HepG2 (cell line): ENCODE measurements at regions not wholly inside any gene's neighbourhood (a gene's known extent, or its start where the extent isn't known, plus 50 kb on each side); places are given as distances from the start of the nearest gene placed in this dataset.

ENCODE experiments used
- ATAC-seq: fragments of 200-7000 bp; cut with Tn5 transposase; 3 replicates; pipeline ENCODE4 v1.9.1; 2020; ENCODE audit warnings: mild to moderate bottlenecking, moderate library complexity
- BruUV-seq: library from RNA; stranded (reverse); fragments of 400-500 nt; replicated peaks from 2 replicates; lab custom pipeline; 2021; lab: Mats Ljungman, UMichigan
- CTCF ChIA-PET: fragments of 300-600 bp; formaldehyde crosslinking; extraction: SDS; loops from one replicate; lab custom pipeline; 2021; ENCODE audit warnings: low total read pairs, inconsistent platforms, low intra/inter-chr PET ratio; lab: Yijun Ruan, JAX
- POLR2A ChIA-PET: fragments of 350-600 bp; sonication (Branson Sonifier 250); formaldehyde crosslinking; loops from one replicate; lab custom pipeline; 2020; ENCODE audit warnings: antibody characterized with exemption, inconsistent platforms; lab: Yijun Ruan, JAX
- DNase-seq: peaks from one replicate; pipeline ENCODE4 v3.0.0-alpha.2; 2015; ENCODE audit warnings: low spot score
- FAIRE-seq: peaks from 3 replicates; lab custom pipeline; 2011; peaks lifted over from hg19 to GRCh38; lab: Jason Lieb, UNC
- H2AFZ ChIP-seq: one replicate; pipeline ENCODE4 v1.6.1; 2011; ENCODE audit warnings: low read length, inconsistent platforms
- H3K27ac ChIP-seq: fragments of 300-600 bp; 3 replicates; pipeline ENCODE4 v1.8.0; 2011; ENCODE audit warnings: mixed run types, mild to moderate bottlenecking, mixed read lengths, low read length, inconsistent platforms; ENCODE audit not compliant: insufficient read depth; ENCODE audit errors: extremely low read length
- H3K27me3 ChIP-seq, 2 experiments: fragments of 200-600 bp in 1 of 2; 2 replicates in 1 of 2; 3 replicates in 1 of 2; pipeline versions ENCODE4 v1.6.0 to v1.8.0; 2011; ENCODE audit warnings: low read length in 2 of 2, mild to moderate bottlenecking in 2 of 2, moderate library complexity in 2 of 2, inconsistent platforms in 1 of 2; ENCODE audit not compliant: insufficient read depth in 2 of 2, control insufficient read depth in 1 of 2
- H3K36me3 ChIP-seq, 2 experiments: fragments of 200-600 bp in 1 of 2; replicated peaks in 1 of 2; 2 replicates in 1 of 2; 3 replicates in 1 of 2; pipeline versions ENCODE4 v1.5.1 to v1.8.0; 2011; ENCODE audit warnings: low read length in 2 of 2, inconsistent platforms in 1 of 2; ENCODE audit not compliant: insufficient read depth in 2 of 2, control insufficient read depth in 1 of 2
- H3K4me1 ChIP-seq: 2 replicates; pipeline ENCODE4 v1.5.1; 2012; ENCODE audit warnings: low read length, inconsistent platforms; ENCODE audit not compliant: insufficient read depth
- H3K4me2 ChIP-seq: 2 replicates; pipeline ENCODE4 v1.6.0; 2011; ENCODE audit warnings: low read depth, low read length, inconsistent platforms
- H3K4me3 ChIP-seq, 3 experiments: fragments of 200-600 bp in 1 of 3; sonication (generic), shearing (Covaris generic) in 1 of 3; replicated peaks in 1 of 3; 2 replicates each; pipeline ENCODE4 v1.5.1; 2011 to 2016; ENCODE audit warnings: low read length in 3 of 3, inconsistent platforms in 2 of 3, low read depth in 2 of 3, mild to moderate bottlenecking in 2 of 3, control low read depth in 1 of 3, mixed read lengths in 1 of 3; ENCODE audit not compliant: insufficient read depth in 1 of 3
- H3K79me2 ChIP-seq: one replicate; pipeline ENCODE4 v1.6.1; 2011; ENCODE audit warnings: low read length, inconsistent platforms; ENCODE audit not compliant: insufficient read depth
- H3K9ac ChIP-seq: 2 replicates; pipeline ENCODE4 v1.6.0; 2011; ENCODE audit warnings: mild to moderate bottlenecking, low read depth, low read length, inconsistent platforms; ENCODE audit not compliant: insufficient read depth
- H3K9me3 ChIP-seq: 2 replicates; pipeline ENCODE4 v1.5.1; 2012; ENCODE audit warnings: mild to moderate bottlenecking, low read length
- H4K20me1 ChIP-seq: 2 replicates; pipeline ENCODE4 v1.6.0; 2011; ENCODE audit warnings: inconsistent platforms, mild to moderate bottlenecking, low read length, moderate library complexity; ENCODE audit not compliant: insufficient read depth
- ARID5B ChIP-seq: IDR thresholded peaks from 2 replicates; pipeline ENCODE4 v1.4.0; 2020; ENCODE audit warnings: mild to moderate bottlenecking, missing genetic modification reagents
- ATF4 ChIP-seq, 2 experiments: fragments of 450-650 bp in 1 of 2; sonication (generic) in 1 of 2; formaldehyde crosslinking; IDR thresholded peaks; 2 replicates each; pipeline versions ENCODE4 v1.5.0 to v1.8.0; 2020 to 2022; ENCODE audit warnings: mild to moderate bottlenecking in 1 of 2, missing genetic modification reagents in 1 of 2
- CCAR2 ChIP-seq: fragments of 200-400 bp; formaldehyde crosslinking; optimal IDR thresholded peaks from 2 replicates; pipeline ENCODE3; 2018; ENCODE audit warnings: low read depth, mild to moderate bottlenecking, low read length, moderate library complexity
- HOXD1 ChIP-seq: sonication (generic); formaldehyde crosslinking; IDR thresholded peaks from 2 replicates; pipeline ENCODE4 v1.5.0; 2020; ENCODE audit warnings: missing genetic modification reagents
- THAP7 ChIP-seq: sonication (generic); formaldehyde crosslinking; IDR thresholded peaks from 2 replicates; pipeline ENCODE4 v1.8.1; 2023; ENCODE audit warnings: mild to moderate bottlenecking, missing genetic modification reagents
- ZNF180 ChIP-seq: sonication (generic); formaldehyde crosslinking; IDR thresholded peaks from 2 replicates; pipeline ENCODE4 v1.4.0; 2020; ENCODE audit warnings: low read depth, missing genetic modification reagents, borderline replicate concordance
- WGBS: methylation state at CpG from one replicate; pipeline ENCODE4 v1.1.6; 2017; ENCODE audit warnings: low lambda C conversion rate; 5-methylcytosine and 5-hydroxymethylcytosine counted together
- in situ Hi-C: cut with HindIII; loops from 2 replicates; pipeline ENCODE4 v1.10.0; 2017; ENCODE audit warnings: low pct_unique_long_range_greater_than_20kb; ENCODE audit not compliant: extremely low pct_ligation_motif_present
- intact Hi-C: fragments of 100-400 bp; cut with micrococcal nuclease; formaldehyde crosslinking; loops from one replicate; pipeline ENCODE4 v1.10.0; 2022; ENCODE audit not compliant: unreplicated experiment

- intact Hi-C loops: no loop called here
- no peaks in the 10 kb centered on the region for H3K4me1 ChIP-seq
- H3K4me3 ChIP-seq: no peak overlapping the region
- H3K27me3 ChIP-seq: peaks cover 7 to 44% of the 10 kb centered on the region in 2 experiments; a peak in 4 of 5 replicates
- WGBS: 66% methylated on average over 14 of the region's 17 CpGs
- no peaks in the 10 kb centered on the region for H3K79me2 ChIP-seq
- DNase-seq: no peak
- TF ChIP-seq ZNF180 (CRISPR knock-in tag) (no peak), ARID5B (no peak), ATF4 (CRISPR knock-in tag; IDR thresholded peaks at IDR 0.05) (no peak), THAP7 (CRISPR knock-in tag) (no peak), HOXD1 (CRISPR knock-in tag) (no peak), CCAR2 (no peak)
- no peaks in the 10 kb centered on the region for H3K9me3 ChIP-seq
- H4K20me1 ChIP-seq: no peaks in the 10 kb centered on the region
- no peak for ATAC-seq
- ChIA-PET CTCF (no interaction called here), POLR2A (no interaction called here)
- H2AFZ ChIP-seq: no peak overlapping the region
- in situ Hi-C loops: no loop called here
- H3K27ac ChIP-seq: no peak overlapping the region
- no peak overlapping the region for H3K4me2 ChIP-seq
- no TSS peak for BruUV-seq
- no peaks in the 10 kb centered on the region for H3K36me3 ChIP-seq
- no peak for FAIRE-seq
- no peak overlapping the region for H3K9ac ChIP-seq
Observed at GRCh38 chr5:2181557-2181956, 298.8 kb upstream of the IRX4 start.
